ENCODE measurements at regions not wholly inside any gene's neighbourhood (a gene's known extent, or its start where the extent isn't known, plus 50 kb on each side); places are given as distances from the start of the nearest gene placed in this dataset.

GRCh38 chr10:78349911-78350663 lies 316.4 kb downstream of the RPS24 start:
- no peak for DNase-seq
- Histone ChIP-seq H3K27ac (replicated peaks) (no peak overlapping the region), H3K9me3 (replicated peaks) (no peaks in the 10 kb centered on the region), H3K4me1 (peaks cover 19% of the 10 kb centered on the region), H3K36me3 (no peaks in the 10 kb centered on the region), H3K4me3 (no peak overlapping the region), H3K27me3 (ENCODE audit: low read depth) (no peaks in the 10 kb centered on the region)
- intact Hi-C loops (cut with micrococcal nuclease), result no loop called here
- no peak for TF ChIP-seq CTCF (IDR thresholded peaks at IDR 0.05; ENCODE audit: borderline replicate concordance)

- Histone ChIP-seq H3K9me3 (replicated peaks) (no peaks in the 10 kb centered on the region), H3K36me3 (no peaks in the 10 kb centered on the region), H3K27ac (replicated peaks) (no peak overlapping the region), H3K4me3 (no peak overlapping the region), H3K4me1 (peaks cover 19% of the 10 kb centered on the region), H3K27me3 (ENCODE audit: low read depth) (no peaks in the 10 kb centered on the region)
- intact Hi-C loops (cut with micrococcal nuclease), result no loop called here
- TF ChIP-seq CTCF (IDR thresholded peaks at IDR 0.05; ENCODE audit: borderline replicate concordance), result no peak
- DNase-seq, result no peak
Measured at GRCh38 chr10:78351283-78351682, 317.6 kb downstream of the RPS24 start.

GRCh38 chr10:78351809-78352208 lies 318.1 kb downstream of the RPS24 start:
- Histone ChIP-seq H3K4me3 (no peak overlapping the region), H3K36me3 (no peaks in the 10 kb centered on the region), H3K9me3 (replicated peaks) (no peaks in the 10 kb centered on the region), H3K27ac (replicated peaks) (no peak overlapping the region), H3K4me1 (peaks cover 19% of the 10 kb centered on the region), H3K27me3 (ENCODE audit: low read depth) (no peaks in the 10 kb centered on the region)
- intact Hi-C loops (cut with micrococcal nuclease), result no loop called here
- no peak for DNase-seq
- no peak for TF ChIP-seq CTCF (IDR thresholded peaks at IDR 0.05; ENCODE audit: borderline replicate concordance)

- H3K27ac ChIP-seq (replicated peaks), result no peak overlapping the region
- no peak overlapping the region for H3K4me3 ChIP-seq
- H3K27me3 ChIP-seq (ENCODE audit: low read depth), result no peaks in the 10 kb centered on the region
- intact Hi-C loops (cut with micrococcal nuclease), result no loop called here
- no peaks in the 10 kb centered on the region for H3K36me3 ChIP-seq
- no peak for DNase-seq
- no peaks in the 10 kb centered on the region for H3K9me3 ChIP-seq (replicated peaks)
- H3K4me1 ChIP-seq, result peaks cover 13% of the 10 kb centered on the region
- no peak for TF ChIP-seq CTCF (IDR thresholded peaks at IDR 0.05; ENCODE audit: borderline replicate concordance)
Measured at GRCh38 chr10:78353636-78354035, 320.0 kb downstream of the RPS24 start.

GRCh38 chr10:78354101-78354500 lies 320.4 kb downstream of the RPS24 start:
- Histone ChIP-seq H3K27me3 (ENCODE audit: low read depth) (no peaks in the 10 kb centered on the region), H3K9me3 (replicated peaks) (no peaks in the 10 kb centered on the region), H3K27ac (replicated peaks) (no peak overlapping the region), H3K4me3 (no peak overlapping the region), H3K4me1 (peaks cover 11% of the 10 kb centered on the region), H3K36me3 (no peaks in the 10 kb centered on the region)
- no peak for DNase-seq
- intact Hi-C loops (cut with micrococcal nuclease), result no loop called here
- no peak for TF ChIP-seq CTCF (IDR thresholded peaks at IDR 0.05; ENCODE audit: borderline replicate concordance)
